Osteoblast (primary cell): ENCODE measurements at regions not wholly inside any gene's neighbourhood (a gene's known extent, or its start where the extent isn't known, plus 50 kb on each side); places are given as distances from the start of the nearest gene placed in this dataset.

Experiments
- DNase-seq: peaks from one replicate; pipeline ENCODE4 v3.0.0; 2011; ENCODE audit warnings: low spot score, mixed read lengths; ENCODE audit not compliant: insufficient read length; ENCODE audit errors: missing footprints
- H2AFZ ChIP-seq: 2 replicates; pipeline ENCODE4 v1.6.0; 2011; ENCODE audit warnings: mild to moderate bottlenecking, low read length
- H3K27ac ChIP-seq: 2 replicates; pipeline ENCODE4 v1.5.1; 2011; ENCODE audit warnings: mild to moderate bottlenecking, low read depth, low read length, moderate library complexity
- H3K27me3 ChIP-seq: 2 replicates; pipeline ENCODE4 v1.6.0; 2012; ENCODE audit warnings: mild to moderate bottlenecking, control low read depth, inconsistent platforms, low read length, moderate library complexity; ENCODE audit not compliant: insufficient read depth
- H3K36me3 ChIP-seq: 2 replicates; pipeline ENCODE4 v1.5.1; 2011; ENCODE audit warnings: mild to moderate bottlenecking, low read length, control low read depth, moderate library complexity; ENCODE audit not compliant: insufficient read depth
- H3K4me1 ChIP-seq: 2 replicates; pipeline ENCODE4 v1.5.1; 2011; ENCODE audit warnings: mild to moderate bottlenecking, low read length, control low read depth, moderate library complexity; ENCODE audit not compliant: insufficient read depth
- H3K4me2 ChIP-seq: 2 replicates; pipeline ENCODE4 v1.6.0; 2011; ENCODE audit warnings: mild to moderate bottlenecking, low read length; ENCODE audit not compliant: insufficient read depth
- H3K4me3 ChIP-seq: fragments of 200-600 bp; sonication (generic); 3 replicates; pipeline ENCODE4 v1.5.1; 2012; ENCODE audit warnings: mild to moderate bottlenecking, low read length, inconsistent platforms; ENCODE audit not compliant: insufficient read depth
- H3K79me2 ChIP-seq: 2 replicates; pipeline ENCODE4 v1.6.0; 2012; ENCODE audit warnings: mild to moderate bottlenecking, low read length, control low read depth, inconsistent platforms; ENCODE audit not compliant: insufficient read depth
- H3K9me3 ChIP-seq: 2 replicates; pipeline ENCODE4 v1.5.1; 2011; ENCODE audit warnings: low read depth, low read length, control low read depth
- H4K20me1 ChIP-seq: 2 replicates; pipeline ENCODE4 v1.6.0; 2012; ENCODE audit warnings: mild to moderate bottlenecking, low read length, control low read depth; ENCODE audit not compliant: insufficient read depth
- CTCF ChIP-seq: IDR thresholded peaks from 2 replicates; pipeline ENCODE4 v1.5.1; 2011; ENCODE audit warnings: mild to moderate bottlenecking, low read depth, low read length, moderate library complexity; ENCODE audit errors: extremely low read depth

- Histone ChIP-seq H3K4me2 (no peak overlapping the region), H3K79me2 (no peaks in the 10 kb centered on the region)
These were observed 128.7 kb upstream of the PLEKHA5 start for GRCh38 chr12:19000836-19001235.

DNA sequence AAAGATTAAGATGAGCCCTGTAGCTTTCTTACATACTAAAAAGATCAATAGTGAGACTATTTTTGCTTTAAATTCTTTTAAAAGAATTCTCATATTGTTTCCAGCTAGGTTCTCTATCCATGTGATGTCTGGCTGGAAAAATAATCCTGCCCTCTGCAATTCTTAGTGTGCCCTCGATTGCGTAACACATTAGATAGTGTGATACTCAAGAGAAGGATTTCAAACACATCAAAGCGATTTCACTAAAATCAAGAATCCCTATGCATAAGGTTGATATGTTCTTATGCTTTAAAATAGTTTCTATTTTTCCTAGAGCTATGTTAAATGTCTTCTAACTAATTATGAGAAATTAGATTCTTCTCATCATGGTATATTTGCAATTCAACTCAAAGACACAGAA lies 127.3 kb upstream of the PLEKHA5 start:
- Histone ChIP-seq H3K27me3 (no peaks in the 10 kb centered on the region), H3K4me3 (no peak overlapping the region), H4K20me1 (no peaks in the 10 kb centered on the region), H3K36me3 (no peaks in the 10 kb centered on the region), H2AFZ (no peak overlapping the region), H3K9me3 (no peaks in the 10 kb centered on the region), H3K4me2 (no peak overlapping the region), H3K79me2 (no peaks in the 10 kb centered on the region), H3K4me1 (peaks cover 11% of the 10 kb centered on the region), H3K27ac (no peak overlapping the region)
- no peak for TF ChIP-seq CTCF
- no peak for DNase-seq

More at GRCh38 chr12:19000836-19001235, 128.7 kb upstream of the PLEKHA5 start:
- H3K4me1 ChIP-seq, result peaks cover 11% of the 10 kb centered on the region
- TF ChIP-seq CTCF, result no peak
- H3K27me3 ChIP-seq, result no peaks in the 10 kb centered on the region
- no peaks in the 10 kb centered on the region for H4K20me1 ChIP-seq
- no peak overlapping the region for H3K27ac ChIP-seq
- DNase-seq, result no peak
- no peaks in the 10 kb centered on the region for H3K9me3 ChIP-seq
- H3K36me3 ChIP-seq, result no peaks in the 10 kb centered on the region
- H2AFZ ChIP-seq, result no peak overlapping the region
- H3K4me3 ChIP-seq, result no peak overlapping the region

DNA sequence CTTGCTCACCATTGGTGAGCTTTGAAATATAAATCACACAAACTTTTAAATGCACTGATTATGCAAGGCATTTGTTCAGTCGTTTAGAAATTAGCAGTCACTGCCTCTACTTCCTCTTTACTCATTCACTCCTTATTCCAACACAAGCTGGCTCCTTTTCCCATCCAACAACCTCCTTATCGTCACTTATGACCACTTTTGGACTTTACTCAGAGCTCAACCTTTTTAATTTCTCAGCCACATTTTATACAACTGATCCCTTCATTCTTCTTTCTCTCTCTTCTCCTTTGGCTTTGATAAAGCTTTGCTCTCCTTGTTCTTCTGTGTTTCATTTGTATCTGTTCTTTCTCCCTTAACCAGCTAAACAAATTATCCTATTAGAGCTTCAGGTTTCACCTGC lies 126.4 kb upstream of the PLEKHA5 start:
- H3K4me2 ChIP-seq, result no peak overlapping the region
- H3K27ac ChIP-seq, result no peak overlapping the region
- DNase-seq, result no peak
- no peaks in the 10 kb centered on the region for H3K9me3 ChIP-seq
- no peaks in the 10 kb centered on the region for H4K20me1 ChIP-seq
- no peak overlapping the region for H2AFZ ChIP-seq
- H3K4me1 ChIP-seq, result peaks cover 11% of the 10 kb centered on the region
- no peaks in the 10 kb centered on the region for H3K79me2 ChIP-seq
- no peaks in the 10 kb centered on the region for H3K27me3 ChIP-seq
- no peak overlapping the region for H3K4me3 ChIP-seq
- no peaks in the 10 kb centered on the region for H3K36me3 ChIP-seq
- no peak for TF ChIP-seq CTCF

GRCh38 chr12:19003987-19004619 lies 125.4 kb upstream of the PLEKHA5 start:
- H3K79me2 ChIP-seq, result no peaks in the 10 kb centered on the region
- H4K20me1 ChIP-seq, result no peaks in the 10 kb centered on the region
- TF ChIP-seq CTCF, result no peak
- H3K4me3 ChIP-seq, result no peak overlapping the region
- H3K4me2 ChIP-seq, result no peak overlapping the region
- H2AFZ ChIP-seq, result no peak overlapping the region
- H3K4me1 ChIP-seq, result peaks cover 4% of the 10 kb centered on the region
- no peaks in the 10 kb centered on the region for H3K27me3 ChIP-seq
- H3K9me3 ChIP-seq, result no peaks in the 10 kb centered on the region
- DNase-seq, result peak; percentile 39
- no peaks in the 10 kb centered on the region for H3K36me3 ChIP-seq
- H3K27ac ChIP-seq, result no peak overlapping the region
